ENCODE measurements at regions not wholly inside any gene's neighbourhood (a gene's known extent, or its start where the extent isn't known, plus 50 kb on each side); places are given as distances from the start of the nearest gene placed in this dataset.

DNA sequence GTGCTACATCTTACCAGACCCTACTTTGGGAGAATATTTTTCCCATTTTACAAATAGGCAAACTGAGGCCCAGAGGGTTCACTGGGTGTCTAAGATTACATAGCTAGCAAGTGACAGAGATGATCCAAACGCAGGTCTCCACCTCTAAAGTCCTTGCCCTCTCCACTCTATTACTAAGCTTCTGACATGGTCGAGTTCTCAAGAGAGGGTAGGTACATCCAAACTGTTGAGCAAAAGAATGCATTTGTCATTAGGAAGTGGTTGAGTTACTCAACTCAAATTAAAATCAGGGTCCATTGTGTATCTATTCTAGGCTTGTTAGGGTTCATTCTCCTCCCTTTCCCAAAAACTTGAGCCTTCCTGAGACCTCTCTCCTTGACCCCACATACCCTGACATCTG, 680.6 kb upstream of the FANCL start:
- no peaks in the 10 kb centered on the region for H3K27me3 ChIP-seq
- H3K9me3 ChIP-seq, result peaks cover 0 to 2% (median 0%) of the 10 kb centered on the region in 11 donors
- H3K4me1 ChIP-seq, result no peaks in the 10 kb centered on the region
- ATAC-seq (no peak), DNase-seq (no peak)
- 60 to 63% methylated on average over 2 of the region's 2 CpGs for WGBS, 2 donors
- no peak overlapping the region for H3K27ac ChIP-seq
- no peak for TF ChIP-seq CTCF (IDR thresholded peaks at IDR 0.05)
- no peaks in the 10 kb centered on the region for H3K36me3 ChIP-seq
- intact Hi-C loops (cut with DNase I), result no loop called here
- no peak overlapping the region for H3K4me3 ChIP-seq

- Histone ChIP-seq H3K36me3 (no peaks in the 10 kb centered on the region), H3K4me1 (no peaks in the 10 kb centered on the region), H3K27me3 (no peaks in the 10 kb centered on the region), H3K9me3 (peaks cover 0 to 2% (median 0%) of the 10 kb centered on the region in 11 donors), H3K4me3 (no peak overlapping the region), H3K27ac (no peak overlapping the region)
- no peak for DNase-seq
- 96 to 100% methylated on average over 2 of the region's 2 CpGs for WGBS, 2 donors
- no peak for TF ChIP-seq CTCF (IDR thresholded peaks at IDR 0.05)
- intact Hi-C loops (cut with DNase I), result no loop called here
- no peak for ATAC-seq
Observed at GRCh38 chr2:58920001-58920400, 678.9 kb upstream of the FANCL start.

DNA sequence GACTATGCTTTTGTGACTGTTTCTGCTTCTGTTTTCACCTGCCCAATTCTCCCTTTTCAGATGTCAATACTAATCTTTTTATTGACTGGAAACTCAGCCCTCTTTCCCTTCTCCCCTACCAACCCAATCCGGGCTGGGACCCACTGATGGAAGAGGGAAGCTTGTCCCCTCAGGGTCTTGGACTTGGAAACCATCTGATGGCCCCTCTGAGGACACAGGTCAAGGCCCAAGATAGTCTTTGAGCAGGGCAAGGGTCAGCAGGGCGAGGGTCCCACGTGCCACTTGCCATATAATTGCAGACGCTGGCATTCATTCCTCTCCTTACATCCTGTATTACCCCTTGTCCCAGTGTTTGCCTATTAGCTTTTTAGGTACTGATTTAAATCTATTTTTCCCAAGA, 678.2 kb upstream of the FANCL start:
- no peaks in the 10 kb centered on the region for H3K27me3 ChIP-seq
- WGBS, 2 donors, result 66 to 73% methylated on average over 4 of the region's 4 CpGs
- no peaks in the 10 kb centered on the region for H3K4me1 ChIP-seq
- DNase-seq (no peak), ATAC-seq (no peak)
- TF ChIP-seq CTCF (IDR thresholded peaks at IDR 0.05), result no peak
- H3K4me3 ChIP-seq, result no peak overlapping the region
- no peaks in the 10 kb centered on the region for H3K9me3 ChIP-seq
- intact Hi-C loops (cut with DNase I), result no loop called here
- H3K27ac ChIP-seq, result no peak overlapping the region
- no peaks in the 10 kb centered on the region for H3K36me3 ChIP-seq

DNA sequence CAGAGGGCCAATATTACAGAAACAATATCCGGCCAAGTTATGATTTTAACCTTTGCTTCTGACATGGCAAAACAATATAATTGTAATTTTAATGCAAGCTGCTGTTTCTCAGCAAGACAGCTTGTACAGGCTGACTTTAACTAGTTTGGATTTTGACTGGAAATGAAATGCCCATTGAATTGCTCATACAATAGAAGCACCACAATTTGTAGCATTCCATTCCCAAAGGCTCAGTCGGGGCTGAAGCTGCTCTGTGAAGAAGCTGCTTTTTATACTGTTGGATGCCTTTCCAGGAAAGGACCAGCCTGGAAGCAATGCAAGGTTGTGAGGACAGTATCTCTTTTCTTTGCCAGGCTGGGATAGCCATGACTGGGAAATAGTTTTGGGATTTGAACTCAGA, 677.0 kb upstream of the FANCL start:
- no peak overlapping the region for H3K27ac ChIP-seq
- 70 to 71% methylated on average over 2 of the region's 2 CpGs for WGBS, 2 donors
- intact Hi-C loops (cut with DNase I), result no loop called here
- H3K4me3 ChIP-seq, result no peak overlapping the region
- TF ChIP-seq CTCF (IDR thresholded peaks at IDR 0.05), result no peak
- no peaks in the 10 kb centered on the region for H3K36me3 ChIP-seq
- no peak for ATAC-seq
- H3K9me3 ChIP-seq, result no peaks in the 10 kb centered on the region
- no peaks in the 10 kb centered on the region for H3K27me3 ChIP-seq
- DNase-seq, result no peak
- no peaks in the 10 kb centered on the region for H3K4me1 ChIP-seq

DNA sequence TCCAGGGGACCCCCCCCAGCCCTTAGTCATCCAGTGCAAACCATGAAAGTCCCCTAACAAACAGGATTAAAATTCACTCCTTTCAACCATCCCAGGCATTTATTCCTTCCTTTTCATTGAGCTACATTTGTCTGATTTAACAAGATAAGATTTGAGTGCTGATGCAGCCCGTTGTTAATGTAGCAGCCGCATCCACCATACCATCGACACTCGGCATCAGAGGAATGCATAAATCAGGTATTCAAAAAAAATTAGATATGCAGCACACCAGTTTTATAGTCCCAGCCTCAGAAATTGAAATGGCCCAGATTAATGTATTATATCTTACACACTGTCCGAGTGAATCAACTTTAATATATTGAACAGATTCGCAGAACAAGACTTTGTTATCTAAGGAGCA, 676.5 kb upstream of the FANCL start:
- Histone ChIP-seq H3K4me3 (no peak overlapping the region), H3K27me3 (no peaks in the 10 kb centered on the region), H3K9me3 (no peaks in the 10 kb centered on the region), H3K27ac (no peak overlapping the region), H3K4me1 (no peaks in the 10 kb centered on the region), H3K36me3 (no peaks in the 10 kb centered on the region)
- intact Hi-C loops (cut with DNase I), result no loop called here
- ATAC-seq, result no peak
- 81 to 89% methylated on average over 6 of the region's 6 CpGs for WGBS, 2 donors
- DNase-seq, result no peak
- no peak for TF ChIP-seq CTCF (IDR thresholded peaks at IDR 0.05)

All from heart right ventricle (tissue), 16 donors.